Sigmoid colon (tissue), 4 donors: ENCODE measurements at regions not wholly inside any gene's neighbourhood (a gene's known extent, or its start where the extent isn't known, plus 50 kb on each side); places are given as distances from the start of the nearest gene placed in this dataset.

Source experiments
- EP300 ChIP-seq, 4 donors: sonication (generic); formaldehyde crosslinking; IDR thresholded peaks; one replicate each; pipeline ENCODE4 v1.6.1; 2017; ENCODE audit warnings: antibody characterized with exemption in 4 of 4
- POLR2A ChIP-seq, 2 donors: fragments of 450-650 bp; IDR thresholded peaks; one replicate each; pipeline ENCODE4 v1.6.1; 2016; ENCODE audit warnings: antibody characterized with exemption in 2 of 2, mild to moderate bottlenecking in 2 of 2, moderate library complexity in 2 of 2
- POLR2AphosphoS5 ChIP-seq, 4 donors: sonication (generic); formaldehyde crosslinking; IDR thresholded peaks; one replicate each; pipeline ENCODE4 v1.6.1; 2017; ENCODE audit warnings: antibody characterized with exemption in 4 of 4
- TF ChIP-seq, protein P1 (sequence below), 4 experiments: fragments of 450-650 bp in 3 of 4; fragments of 200-600 bp in 1 of 4; IDR thresholded peaks; one replicate each; pipeline ENCODE4 v1.5.1; 2016 to 2019; ENCODE audit warnings: antibody characterized with exemption in 4 of 4, mild to moderate bottlenecking in 3 of 4, moderate library complexity in 2 of 4

DNA sequence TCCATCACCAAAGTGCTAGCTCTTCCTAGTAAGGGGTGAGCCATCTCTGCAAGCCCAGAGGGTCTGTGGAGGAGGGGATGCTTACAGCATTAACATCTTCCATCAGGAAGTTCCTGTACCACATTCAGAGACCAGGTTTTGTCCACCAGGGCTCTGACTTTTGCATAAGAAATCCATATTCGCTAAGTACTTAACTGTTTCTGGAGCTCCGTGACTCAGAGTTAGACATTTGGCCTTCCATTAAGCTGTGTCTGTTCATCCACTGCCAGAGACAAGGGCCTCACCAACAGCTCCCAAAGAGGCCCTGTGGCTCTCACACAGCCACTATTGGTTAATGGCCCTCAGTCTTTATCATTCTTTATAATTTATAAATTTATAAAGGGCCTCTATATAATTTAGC lies 144.6 kb downstream of the ADAMTS15 start:
- TF ChIP-seq POLR2A (IDR thresholded peaks at IDR 0.05) (no peak), POLR2AphosphoS5 (IDR thresholded peaks at IDR 0.05) (no peak), EP300 (IDR thresholded peaks at IDR 0.05) (no peak)
- TF ChIP-seq, protein P1, sequence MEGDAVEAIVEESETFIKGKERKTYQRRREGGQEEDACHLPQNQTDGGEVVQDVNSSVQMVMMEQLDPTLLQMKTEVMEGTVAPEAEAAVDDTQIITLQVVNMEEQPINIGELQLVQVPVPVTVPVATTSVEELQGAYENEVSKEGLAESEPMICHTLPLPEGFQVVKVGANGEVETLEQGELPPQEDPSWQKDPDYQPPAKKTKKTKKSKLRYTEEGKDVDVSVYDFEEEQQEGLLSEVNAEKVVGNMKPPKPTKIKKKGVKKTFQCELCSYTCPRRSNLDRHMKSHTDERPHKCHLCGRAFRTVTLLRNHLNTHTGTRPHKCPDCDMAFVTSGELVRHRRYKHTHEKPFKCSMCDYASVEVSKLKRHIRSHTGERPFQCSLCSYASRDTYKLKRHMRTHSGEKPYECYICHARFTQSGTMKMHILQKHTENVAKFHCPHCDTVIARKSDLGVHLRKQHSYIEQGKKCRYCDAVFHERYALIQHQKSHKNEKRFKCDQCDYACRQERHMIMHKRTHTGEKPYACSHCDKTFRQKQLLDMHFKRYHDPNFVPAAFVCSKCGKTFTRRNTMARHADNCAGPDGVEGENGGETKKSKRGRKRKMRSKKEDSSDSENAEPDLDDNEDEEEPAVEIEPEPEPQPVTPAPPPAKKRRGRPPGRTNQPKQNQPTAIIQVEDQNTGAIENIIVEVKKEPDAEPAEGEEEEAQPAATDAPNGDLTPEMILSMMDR (IDR thresholded peaks at IDR 0.05), result no peak
